SIG-M5 treated with dmso at 0.1 percent for 504 hours (cell line): ENCODE measurements at regions not wholly inside any gene's neighbourhood (a gene's known extent, or its start where the extent isn't known, plus 50 kb on each side); places are given as distances from the start of the nearest gene placed in this dataset.
"Not testable (repeated sequence)": the region's sequence is repeated elsewhere in the genome, so short reads cannot be mapped to it uniquely, and the experiment has no call there.

Source experiments
- DNase-seq: peaks from one replicate; lab custom pipeline; 2025; ENCODE audit not compliant: unreplicated experiment; lab: John Stamatoyannopoulos, UW

DNA sequence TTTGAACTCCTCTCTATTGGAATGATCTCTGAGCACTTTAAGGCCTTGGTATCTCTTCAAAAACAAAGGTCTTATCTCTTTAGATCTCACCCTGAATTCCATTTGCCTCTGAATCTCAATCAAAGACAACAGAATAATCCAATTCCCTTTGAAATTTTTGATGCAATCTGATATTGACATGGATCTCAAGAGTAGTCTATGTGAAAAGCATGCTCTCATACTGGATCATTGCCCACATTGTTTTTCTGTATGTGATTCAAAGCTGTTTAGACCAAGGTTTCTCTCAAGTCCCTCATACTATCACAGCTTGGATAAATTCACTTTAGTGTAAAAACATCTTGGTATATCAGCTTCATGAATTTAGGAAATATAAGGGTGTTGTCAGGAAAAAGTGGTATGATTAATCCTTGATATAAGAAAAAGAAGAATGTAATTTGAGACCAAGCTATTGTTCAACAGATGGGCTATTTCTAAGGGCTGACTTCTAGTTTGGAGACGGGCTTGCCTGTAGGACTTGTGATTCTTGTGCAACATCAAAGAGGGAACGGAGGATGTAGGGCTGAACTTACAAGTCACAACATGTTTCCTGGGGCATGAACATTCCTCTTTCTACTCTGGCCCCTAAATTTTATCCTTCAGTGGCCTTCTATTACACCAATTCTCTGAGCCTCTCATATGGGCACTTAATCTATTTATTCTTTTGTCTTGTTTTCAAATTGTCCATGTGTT, 77.9 kb upstream of the CITED2 start:
- peak; percentile 83 for DNase-seq

DNA sequence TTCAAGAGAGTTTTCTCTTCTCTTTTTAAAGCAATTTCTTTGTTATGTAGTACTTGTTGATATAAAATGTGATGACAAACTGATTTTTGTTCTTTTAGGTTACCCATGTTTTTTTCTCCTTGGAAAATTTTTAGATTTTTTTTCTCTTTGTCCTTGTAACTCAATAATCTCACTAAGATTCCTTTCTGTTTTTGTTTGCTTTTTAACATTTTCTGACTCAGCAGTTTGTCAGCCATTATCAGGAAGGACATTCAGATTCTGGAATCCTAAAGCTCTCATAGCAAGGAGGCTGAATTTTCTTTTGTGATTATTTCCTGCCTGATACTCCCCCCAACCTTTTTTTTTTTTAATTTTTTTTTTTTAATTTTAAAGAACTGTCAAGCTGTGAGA, 75.2 kb upstream of the CITED2 start:
- DNase-seq: no peak

DNA sequence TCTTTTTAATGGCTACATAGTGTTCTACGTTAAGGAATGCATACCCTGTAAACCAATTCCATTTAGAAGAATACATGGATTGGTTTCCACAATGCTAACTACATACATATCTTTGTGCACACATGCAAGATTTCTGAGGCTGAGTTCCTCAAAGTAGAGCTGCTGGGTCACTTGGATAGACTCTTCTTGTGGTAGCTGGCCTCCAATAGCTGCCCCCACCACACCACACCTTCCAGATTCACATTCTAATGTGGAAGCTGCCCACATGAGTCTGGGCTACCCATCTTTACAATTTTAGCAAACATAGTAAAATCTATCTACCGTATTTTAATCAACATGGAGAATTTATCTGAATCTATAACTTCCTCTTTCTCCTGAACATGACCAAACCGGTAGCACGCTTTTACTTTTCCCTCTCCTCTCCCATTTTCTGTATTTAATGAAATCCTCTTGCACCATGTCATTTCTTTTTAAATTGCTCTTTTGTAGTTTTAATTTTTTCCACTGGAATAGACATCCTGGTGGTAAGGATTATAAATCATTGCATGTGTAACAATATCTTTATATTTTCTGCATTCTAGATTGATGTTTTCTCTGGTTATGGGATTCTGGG, 74.7 kb upstream of the CITED2 start:
- no peak for DNase-seq

DNA sequence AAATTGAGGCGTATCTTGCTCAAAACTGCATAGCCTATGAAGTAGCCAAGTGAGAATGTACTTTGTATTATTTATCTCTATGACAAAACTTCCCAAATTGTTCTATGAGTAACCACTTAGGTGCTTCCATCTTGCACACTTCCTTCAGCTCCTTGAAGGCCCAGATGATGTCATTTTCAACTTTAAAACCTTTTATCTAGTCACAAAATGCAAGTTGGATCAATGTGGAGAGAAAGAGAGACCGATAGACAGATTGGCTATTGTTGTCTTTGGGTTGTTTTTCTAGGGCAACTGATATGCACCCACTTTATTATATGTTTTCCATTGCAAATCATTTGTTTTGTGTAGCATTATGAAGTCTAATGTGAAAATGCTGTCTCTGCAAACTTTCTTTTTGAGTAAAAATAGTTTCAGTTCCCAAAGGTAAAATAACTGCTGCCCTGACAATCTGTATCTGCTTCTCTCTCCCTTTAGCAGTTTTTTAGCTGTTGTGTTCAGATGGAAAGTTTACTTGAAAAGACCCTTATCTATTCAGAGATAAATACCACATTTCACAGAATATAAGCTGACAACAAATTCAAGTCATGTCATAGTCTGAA, 73.7 kb upstream of the CITED2 start:
- no peak for DNase-seq

DNA sequence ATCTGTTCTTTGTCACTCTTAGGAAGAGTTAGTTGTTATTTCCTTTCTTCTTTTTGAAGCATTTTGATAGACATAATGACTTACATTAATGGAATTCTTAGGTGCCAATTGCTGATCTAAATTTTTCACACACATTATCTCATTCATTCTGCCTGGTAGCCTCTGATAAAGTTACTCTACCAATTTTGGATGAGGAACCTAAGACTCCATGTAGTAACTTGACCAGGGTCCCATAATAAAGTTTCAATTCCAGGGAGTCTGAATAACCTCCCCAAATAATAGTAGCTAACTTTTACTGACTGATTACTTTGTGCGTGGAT, 73.2 kb upstream of the CITED2 start:
- DNase-seq: no peak

GRCh38 chr6:139446768-139447655, 72.6 kb upstream of the CITED2 start:
- no peak for DNase-seq

GRCh38 chr6:139446138-139446715, 71.8 kb upstream of the CITED2 start:
- no peak for DNase-seq

DNA sequence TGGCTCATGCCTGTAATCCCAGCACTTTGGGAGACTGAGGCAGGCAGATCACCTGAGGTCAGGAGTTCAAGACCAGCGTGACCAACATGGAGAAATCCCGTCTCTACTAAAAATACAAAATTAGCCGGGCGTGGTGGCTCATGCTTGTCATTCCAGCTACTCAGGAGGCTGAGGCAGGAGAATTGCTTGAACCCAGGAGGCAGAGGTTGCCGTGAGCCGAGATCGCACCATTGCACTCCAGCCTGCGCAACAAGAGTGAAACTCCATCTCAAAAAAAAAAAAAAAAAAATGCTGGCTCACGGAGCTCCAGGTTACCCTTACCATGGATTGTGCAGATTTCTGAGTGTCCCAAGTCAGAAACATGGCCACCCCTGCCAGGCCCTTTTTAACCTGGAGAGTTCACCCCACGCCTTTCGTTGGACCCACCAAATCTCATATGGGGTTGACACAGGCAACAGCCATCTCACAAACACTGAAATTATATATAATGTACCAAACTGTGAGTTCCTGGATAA, 69.9 kb upstream of the CITED2 start:
- not testable (repeated sequence) for DNase-seq

GRCh38 chr6:139443231-139444112, 69.0 kb upstream of the CITED2 start:
- no peak for DNase-seq

- no peak for DNase-seq
Observed at GRCh38 chr6:139442188-139442671, 67.8 kb upstream of the CITED2 start.

GRCh38 chr6:139439349-139439748, 64.9 kb upstream of the CITED2 start:
- DNase-seq: peak; percentile 33

GRCh38 chr6:139438775-139439174, 64.3 kb upstream of the CITED2 start:
- DNase-seq: no peak

- DNase-seq: no peak
Observed at GRCh38 chr6:139436957-139437348, 62.5 kb upstream of the CITED2 start.

DNA sequence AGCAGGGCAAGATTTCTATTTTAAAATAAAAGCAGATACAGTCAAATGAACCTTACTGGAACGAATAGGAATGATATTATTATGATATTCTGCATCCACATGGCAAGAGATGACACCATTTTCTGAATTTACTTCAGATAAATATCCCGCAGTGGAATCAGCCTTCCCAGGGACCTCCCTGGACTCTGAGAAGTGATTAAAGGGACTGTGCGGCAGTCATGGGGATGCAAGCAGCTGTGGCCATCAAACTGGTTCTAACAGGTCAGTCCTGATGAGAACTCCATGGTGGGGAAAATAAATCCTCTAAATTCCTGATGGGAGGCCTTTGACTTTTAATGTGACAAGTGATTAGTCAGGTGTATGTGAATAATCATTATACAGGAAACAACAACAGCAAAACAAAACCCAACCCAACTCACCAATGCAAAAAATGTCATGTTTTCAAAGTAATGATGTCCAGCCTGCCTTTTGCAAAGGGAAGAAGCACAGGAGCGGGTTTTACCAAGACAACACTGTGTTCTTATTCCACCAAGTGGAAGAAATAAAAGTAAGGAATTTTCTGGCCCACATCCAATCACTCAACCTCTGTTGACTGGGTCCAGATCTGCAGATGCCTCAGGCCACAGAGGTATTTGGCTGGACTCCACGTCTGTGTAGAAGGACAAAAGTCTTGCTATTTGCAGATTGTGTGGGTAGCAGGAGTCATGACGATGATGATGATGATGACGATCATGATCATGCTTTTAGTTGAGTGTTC, 61.9 kb upstream of the CITED2 start:
- peak; percentile 22 for DNase-seq

GRCh38 chr6:139433631-139434419, 59.4 kb upstream of the CITED2 start:
- DNase-seq: peak; percentile 54

GRCh38 chr6:139431602-139431956, 57.1 kb upstream of the CITED2 start:
- DNase-seq: no peak

DNA sequence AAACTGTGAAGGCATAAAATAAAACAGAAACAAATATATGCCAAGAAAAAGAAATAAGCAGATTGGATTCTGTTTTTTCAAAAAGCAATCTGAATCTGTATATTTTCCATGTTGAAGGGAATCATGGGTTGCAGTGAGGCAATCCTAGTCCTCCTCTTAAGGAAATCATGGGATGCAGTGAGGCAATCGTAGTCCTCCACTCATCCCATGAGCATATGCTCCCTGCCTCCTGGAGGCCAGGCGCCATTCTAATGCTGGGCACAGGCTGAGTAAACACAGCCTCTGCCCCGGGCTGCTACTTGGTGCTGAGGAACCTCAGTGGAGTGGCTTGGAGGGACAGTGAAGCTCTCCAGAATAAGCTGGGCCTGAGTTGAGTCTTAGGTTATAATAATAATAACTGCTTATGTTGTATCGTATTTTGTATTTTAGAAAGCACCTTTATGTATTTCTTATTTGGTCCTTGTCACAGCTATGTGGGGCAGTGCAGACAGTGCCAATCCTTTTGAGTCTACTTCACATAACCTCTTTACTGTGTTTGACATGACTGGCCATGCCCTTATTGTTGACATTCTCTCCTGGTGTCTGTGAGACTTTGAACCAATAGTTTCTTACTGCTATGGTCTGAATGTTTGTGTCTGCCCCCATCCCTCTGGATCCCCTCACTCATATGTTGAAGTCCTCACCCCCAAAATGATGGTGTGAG, 56.6 kb upstream of the CITED2 start:
- no peak for DNase-seq

- DNase-seq: peak; percentile 95
Observed at GRCh38 chr6:139429580-139430145, 55.2 kb upstream of the CITED2 start.
